Right lobe of liver (tissue), 4 donors: ENCODE measurements at regions not wholly inside any gene's neighbourhood (a gene's known extent, or its start where the extent isn't known, plus 50 kb on each side); places are given as distances from the start of the nearest gene placed in this dataset.

Experiments
- CTCF ChIP-seq, 4 donors: fragments of 200-600 bp in 3 of 4; fragments of 450-650 bp in 1 of 4; IDR thresholded peaks; one replicate each; pipeline versions ENCODE4 v1.5.1 to v1.8.0; 2016 to 2022; ENCODE audit warnings: antibody characterized with exemption in 4 of 4, mild to moderate bottlenecking in 2 of 4
- POLR2A ChIP-seq: fragments of 450-650 bp; IDR thresholded peaks from one replicate; pipeline ENCODE4 v1.6.1; 2017; ENCODE audit warnings: antibody characterized with exemption, mild to moderate bottlenecking
- donor health status: DM: no; HTN: no; CAD: no.
- donor health status: DM: no; HTN: no; CAD: no.
- donor health status: DM: no; HTN: yes; CAD: no.

GRCh38 chr2:149702571-149702970 is 115.0 kb upstream of the MMADHC start:
- TF ChIP-seq CTCF (IDR thresholded peaks at IDR 0.05) (no peak), POLR2A (no peak)
